HepG2 (cell line): ENCODE measurements at regions not wholly inside any gene's neighbourhood (a gene's known extent, or its start where the extent isn't known, plus 50 kb on each side); places are given as distances from the start of the nearest gene placed in this dataset.

Experiments
- CHCHD3 ChIP-seq: sonication (generic); formaldehyde crosslinking; IDR thresholded peaks from 2 replicates; pipeline ENCODE4 v1.8.0; 2022; ENCODE audit warnings: mild to moderate bottlenecking, missing genetic modification reagents, moderate library complexity
- CHD2 ChIP-seq: IDR thresholded peaks from 2 replicates; pipeline ENCODE4 v1.6.1; 2011; ENCODE audit warnings: low read depth, low read length, improper control_type of control experiment
- EED ChIP-seq: sonication (generic); formaldehyde crosslinking; IDR thresholded peaks from 2 replicates; pipeline ENCODE4 v1.5.0; 2020; ENCODE audit warnings: mild to moderate bottlenecking, missing genetic modification reagents
- NBN ChIP-seq: fragments of 450-650 bp; conservative IDR thresholded peaks from 2 replicates; pipeline ENCODE4 v1.6.1; 2017
- NFIB ChIP-seq: sonication (generic); formaldehyde crosslinking; IDR thresholded peaks from 2 replicates; pipeline ENCODE4 v1.9.0; 2021; ENCODE audit warnings: missing genetic modification reagents, mild to moderate bottlenecking, borderline replicate concordance
- PTBP1 ChIP-seq: fragments of 200-400 bp; formaldehyde crosslinking; IDR thresholded peaks from 2 replicates; pipeline ENCODE4 v1.6.1; 2018; ENCODE audit warnings: low read length, low read depth; ENCODE audit not compliant: poor library complexity, severe bottlenecking
- ZFP41 ChIP-seq: sonication (generic); formaldehyde crosslinking; IDR thresholded peaks from 2 replicates; pipeline ENCODE4 v1.4.0; 2020; ENCODE audit warnings: mild to moderate bottlenecking, missing genetic modification reagents, borderline replicate concordance
- ZNF432 ChIP-seq: sonication (generic); formaldehyde crosslinking; IDR thresholded peaks from 2 replicates; pipeline ENCODE4 v1.5.0; 2020; ENCODE audit warnings: missing genetic modification reagents, mild to moderate bottlenecking, borderline replicate concordance
- ZNF660 ChIP-seq: sonication (generic); formaldehyde crosslinking; IDR thresholded peaks from 2 replicates; pipeline ENCODE4 v1.5.1; 2020; ENCODE audit warnings: mild to moderate bottlenecking, low read depth, missing genetic modification reagents, borderline replicate concordance
- TF ChIP-seq, protein P1 (sequence below): sonication (generic); formaldehyde crosslinking; IDR thresholded peaks from 2 replicates; pipeline ENCODE4 v1.4.0; 2020; ENCODE audit warnings: missing genetic modification reagents, borderline replicate concordance
- TF ChIP-seq, protein P2 (sequence below): sonication (generic); formaldehyde crosslinking; IDR thresholded peaks from 2 replicates; pipeline ENCODE4 v1.8.0; 2022; ENCODE audit warnings: missing genetic modification reagents, mild to moderate bottlenecking, borderline replicate concordance

DNA sequence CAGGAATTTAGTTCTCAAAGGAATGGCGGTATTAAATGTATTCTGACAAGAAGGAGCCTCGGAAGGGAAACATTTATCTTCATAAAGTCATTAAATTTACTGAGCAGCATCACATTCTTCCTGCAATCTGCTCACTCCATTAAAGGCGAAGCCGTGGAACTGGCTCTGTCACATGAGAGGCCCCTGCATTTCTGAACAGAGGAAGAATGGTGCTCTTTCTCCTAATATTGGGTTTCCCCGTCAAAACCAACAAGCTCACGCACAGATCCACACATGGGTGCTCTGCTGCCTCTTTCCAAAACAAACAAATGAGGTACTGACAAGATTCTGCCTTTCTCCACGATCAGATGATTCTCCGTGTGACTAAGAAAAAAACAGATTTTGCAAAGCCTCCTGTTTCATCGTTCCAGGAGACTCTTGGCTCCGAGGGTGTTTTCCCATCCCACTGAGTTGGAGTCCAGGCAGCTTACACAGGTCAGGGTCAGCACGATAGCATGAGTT, 191.2 kb downstream of the IDS start (continued):
- TF ChIP-seq, protein P1, sequence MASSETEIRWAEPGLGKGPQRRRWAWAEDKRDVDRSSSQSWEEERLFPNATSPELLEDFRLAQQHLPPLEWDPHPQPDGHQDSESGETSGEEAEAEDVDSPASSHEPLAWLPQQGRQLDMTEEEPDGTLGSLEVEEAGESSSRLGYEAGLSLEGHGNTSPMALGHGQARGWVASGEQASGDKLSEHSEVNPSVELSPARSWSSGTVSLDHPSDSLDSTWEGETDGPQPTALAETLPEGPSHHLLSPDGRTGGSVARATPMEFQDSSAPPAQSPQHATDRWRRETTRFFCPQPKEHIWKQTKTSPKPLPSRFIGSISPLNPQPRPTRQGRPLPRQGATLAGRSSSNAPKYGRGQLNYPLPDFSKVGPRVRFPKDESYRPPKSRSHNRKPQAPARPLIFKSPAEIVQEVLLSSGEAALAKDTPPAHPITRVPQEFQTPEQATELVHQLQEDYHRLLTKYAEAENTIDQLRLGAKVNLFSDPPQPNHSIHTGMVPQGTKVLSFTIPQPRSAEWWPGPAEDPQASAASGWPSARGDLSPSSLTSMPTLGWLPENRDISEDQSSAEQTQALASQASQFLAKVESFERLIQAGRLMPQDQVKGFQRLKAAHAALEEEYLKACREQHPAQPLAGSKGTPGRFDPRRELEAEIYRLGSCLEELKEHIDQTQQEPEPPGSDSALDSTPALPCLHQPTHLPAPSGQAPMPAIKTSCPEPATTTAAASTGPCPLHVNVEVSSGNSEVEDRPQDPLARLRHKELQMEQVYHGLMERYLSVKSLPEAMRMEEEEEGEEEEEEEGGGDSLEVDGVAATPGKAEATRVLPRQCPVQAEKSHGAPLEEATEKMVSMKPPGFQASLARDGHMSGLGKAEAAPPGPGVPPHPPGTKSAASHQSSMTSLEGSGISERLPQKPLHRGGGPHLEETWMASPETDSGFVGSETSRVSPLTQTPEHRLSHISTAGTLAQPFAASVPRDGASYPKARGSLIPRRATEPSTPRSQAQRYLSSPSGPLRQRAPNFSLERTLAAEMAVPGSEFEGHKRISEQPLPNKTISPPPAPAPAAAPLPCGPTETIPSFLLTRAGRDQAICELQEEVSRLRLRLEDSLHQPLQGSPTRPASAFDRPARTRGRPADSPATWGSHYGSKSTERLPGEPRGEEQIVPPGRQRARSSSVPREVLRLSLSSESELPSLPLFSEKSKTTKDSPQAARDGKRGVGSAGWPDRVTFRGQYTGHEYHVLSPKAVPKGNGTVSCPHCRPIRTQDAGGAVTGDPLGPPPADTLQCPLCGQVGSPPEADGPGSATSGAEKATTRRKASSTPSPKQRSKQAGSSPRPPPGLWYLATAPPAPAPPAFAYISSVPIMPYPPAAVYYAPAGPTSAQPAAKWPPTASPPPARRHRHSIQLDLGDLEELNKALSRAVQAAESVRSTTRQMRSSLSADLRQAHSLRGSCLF, result no peak
- TF ChIP-seq NFIB (CRISPR knock-in tag) (no peak), ZFP41 (CRISPR knock-in tag) (no peak), CHCHD3 (CRISPR knock-in tag) (no peak), ZNF432 (CRISPR knock-in tag) (no peak), EED (CRISPR knock-in tag) (no peak), ZNF660 (CRISPR knock-in tag) (no peak), NBN (no peak), CHD2 (no peak), PTBP1 (no peak)
- TF ChIP-seq, protein P2, sequence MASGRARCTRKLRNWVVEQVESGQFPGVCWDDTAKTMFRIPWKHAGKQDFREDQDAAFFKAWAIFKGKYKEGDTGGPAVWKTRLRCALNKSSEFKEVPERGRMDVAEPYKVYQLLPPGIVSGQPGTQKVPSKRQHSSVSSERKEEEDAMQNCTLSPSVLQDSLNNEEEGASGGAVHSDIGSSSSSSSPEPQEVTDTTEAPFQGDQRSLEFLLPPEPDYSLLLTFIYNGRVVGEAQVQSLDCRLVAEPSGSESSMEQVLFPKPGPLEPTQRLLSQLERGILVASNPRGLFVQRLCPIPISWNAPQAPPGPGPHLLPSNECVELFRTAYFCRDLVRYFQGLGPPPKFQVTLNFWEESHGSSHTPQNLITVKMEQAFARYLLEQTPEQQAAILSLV (CRISPR knock-in tag), result no peak
- TF ChIP-seq, all 625 proteins: peak for 0
